GM19239 (cell line): ENCODE measurements at regions not wholly inside any gene's neighbourhood (a gene's known extent, or its start where the extent isn't known, plus 50 kb on each side); places are given as distances from the start of the nearest gene placed in this dataset.
A peak's percentile ranks its signal among the peaks of the same experiment; 100 is the strongest.

ENCODE experiments used
- DNase-seq: peaks from one replicate; pipeline ENCODE4 v3.0.0; 2011; ENCODE audit warnings: low spot score; ENCODE audit not compliant: insufficient read length
- FAIRE-seq: peaks from 2 replicates; lab custom pipeline; 2011; peaks lifted over from hg19 to GRCh38; lab: Jason Lieb, UNC

DNA sequence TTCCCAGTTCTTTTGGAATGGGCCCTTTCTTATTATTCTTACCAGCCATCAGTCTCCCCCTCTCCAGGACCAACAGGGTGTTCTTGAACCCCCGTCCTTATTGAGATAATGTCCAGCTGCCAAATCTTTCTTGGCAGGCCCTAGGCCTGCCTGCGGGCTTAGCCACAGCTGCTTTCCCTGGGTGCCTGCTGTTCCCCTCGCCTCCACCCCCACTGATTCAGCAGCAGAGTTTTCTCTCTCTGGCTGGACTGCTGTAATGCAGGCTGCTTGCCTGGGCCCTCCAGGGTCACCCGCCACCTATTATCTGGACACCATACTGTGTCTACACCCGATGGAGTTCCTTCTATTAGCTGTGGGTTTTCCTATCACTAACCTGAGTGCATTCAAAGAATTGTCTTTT is 395.4 kb upstream of the ATP5MC3 start:
- DNase-seq (no peak), FAIRE-seq (no peak)

DNA sequence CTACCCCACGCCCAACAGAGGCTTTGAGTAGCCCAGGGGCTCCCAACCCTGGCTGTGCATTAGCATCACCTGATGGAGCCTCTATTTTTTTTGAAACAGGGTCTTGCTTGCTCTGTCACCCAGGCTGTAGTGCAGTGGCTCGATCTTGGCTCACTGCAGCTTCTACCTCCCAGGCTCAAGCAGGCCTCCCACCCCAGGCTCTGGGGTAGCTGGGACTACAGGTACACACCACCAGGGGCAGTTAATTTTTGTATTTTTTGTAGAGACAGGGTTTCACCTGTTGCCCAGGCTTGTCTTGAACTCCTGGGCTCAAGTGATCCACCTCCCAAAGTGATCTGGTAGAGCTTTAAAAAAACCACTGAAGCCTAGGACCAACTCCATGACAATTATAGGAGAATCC is 394.8 kb upstream of the ATP5MC3 start:
- DNase-seq (no peak), FAIRE-seq (no peak)

DNA sequence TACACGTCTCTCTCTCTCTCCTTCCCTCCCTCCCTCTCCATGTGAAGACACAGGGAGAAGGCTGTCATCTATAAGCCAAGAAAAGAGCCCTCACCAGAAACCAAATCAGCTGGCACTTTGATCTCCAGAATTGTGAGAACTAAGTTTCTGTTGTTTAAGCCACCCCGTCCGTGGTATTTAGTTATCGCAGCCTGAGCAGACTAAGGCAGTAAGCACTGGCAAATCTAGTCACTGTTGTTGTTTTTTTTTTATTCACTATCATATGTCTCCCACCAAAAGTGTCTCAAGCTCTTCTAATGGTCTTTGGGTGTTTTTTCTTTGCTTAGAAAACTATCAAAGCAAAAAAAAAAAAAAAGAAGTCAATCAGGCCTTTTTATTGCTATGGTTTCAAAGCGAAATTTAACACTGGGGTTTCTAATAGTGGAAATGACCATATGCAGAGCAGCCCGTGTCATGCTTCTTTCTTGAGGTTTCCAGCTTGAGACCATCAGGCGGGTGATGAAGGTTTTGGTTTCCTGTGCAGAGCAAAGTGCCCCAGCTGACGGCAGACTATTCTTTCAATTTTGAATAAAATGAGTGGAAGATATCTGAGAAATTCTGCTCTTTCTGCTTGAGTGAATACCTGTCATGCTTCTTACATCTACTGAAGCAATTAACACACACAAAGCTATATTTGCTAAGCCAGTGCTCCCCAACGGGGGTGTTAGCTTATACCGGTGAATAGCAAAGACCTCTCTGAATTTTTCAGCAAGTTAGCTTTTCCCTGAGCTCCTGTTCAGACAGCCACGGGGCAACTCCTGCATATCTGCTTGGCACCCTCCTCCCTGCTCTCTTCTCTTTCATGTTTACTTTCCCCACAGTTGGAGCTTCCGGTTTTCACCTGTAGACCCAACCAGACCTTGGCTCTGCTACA is 394.1 kb upstream of the ATP5MC3 start:
- peak; percentile 17 for DNase-seq
- FAIRE-seq: peak; percentile 18

DNA sequence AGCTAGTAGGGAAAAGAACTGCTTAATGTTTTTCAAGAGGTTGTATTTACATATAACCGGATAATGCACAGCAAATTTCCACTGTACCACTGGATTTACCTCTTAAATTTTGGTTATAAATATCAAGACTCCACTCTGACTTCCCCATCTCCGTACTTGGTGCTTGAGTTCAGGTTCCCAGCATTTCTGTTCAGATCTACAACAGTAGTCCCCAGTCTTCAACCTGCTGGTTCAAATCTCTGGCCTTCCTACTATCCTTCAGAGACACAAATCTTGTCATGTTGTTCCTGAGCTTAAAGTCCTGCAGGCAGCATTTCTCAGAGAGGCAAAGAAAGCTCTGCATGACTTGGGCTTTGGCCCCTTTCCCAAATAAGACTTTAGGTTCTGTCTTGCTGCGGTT is 392.6 kb upstream of the ATP5MC3 start:
- FAIRE-seq: no peak
- no peak for DNase-seq

DNA sequence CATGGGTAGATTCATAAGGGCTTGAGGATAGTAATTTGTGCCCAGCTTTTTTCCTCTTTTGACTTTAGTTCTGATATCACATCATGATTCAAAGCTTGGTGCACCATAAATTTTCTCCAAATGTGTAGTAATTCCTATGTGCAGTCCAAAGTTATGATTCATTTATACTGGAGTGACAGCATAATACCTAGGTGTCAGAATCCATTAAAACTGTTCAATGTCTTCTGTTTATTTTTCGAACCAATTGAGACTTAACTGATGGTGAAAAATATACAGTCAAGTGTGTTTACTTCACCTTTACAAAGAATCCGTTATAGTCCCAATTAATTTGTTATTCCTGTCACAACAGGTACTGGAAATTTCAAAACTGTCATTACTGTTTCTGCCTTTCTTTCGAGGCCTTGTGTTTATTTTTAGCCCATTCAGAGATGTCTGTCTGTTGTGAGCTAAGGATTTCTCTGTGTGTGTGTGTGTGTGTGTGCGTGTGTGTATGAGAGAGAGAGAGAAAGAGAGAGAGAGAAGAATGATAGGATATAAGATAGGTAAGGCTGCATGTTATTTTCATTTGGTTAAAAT is 389.7 kb upstream of the ATP5MC3 start:
- no peak for FAIRE-seq
- no peak for DNase-seq

DNA sequence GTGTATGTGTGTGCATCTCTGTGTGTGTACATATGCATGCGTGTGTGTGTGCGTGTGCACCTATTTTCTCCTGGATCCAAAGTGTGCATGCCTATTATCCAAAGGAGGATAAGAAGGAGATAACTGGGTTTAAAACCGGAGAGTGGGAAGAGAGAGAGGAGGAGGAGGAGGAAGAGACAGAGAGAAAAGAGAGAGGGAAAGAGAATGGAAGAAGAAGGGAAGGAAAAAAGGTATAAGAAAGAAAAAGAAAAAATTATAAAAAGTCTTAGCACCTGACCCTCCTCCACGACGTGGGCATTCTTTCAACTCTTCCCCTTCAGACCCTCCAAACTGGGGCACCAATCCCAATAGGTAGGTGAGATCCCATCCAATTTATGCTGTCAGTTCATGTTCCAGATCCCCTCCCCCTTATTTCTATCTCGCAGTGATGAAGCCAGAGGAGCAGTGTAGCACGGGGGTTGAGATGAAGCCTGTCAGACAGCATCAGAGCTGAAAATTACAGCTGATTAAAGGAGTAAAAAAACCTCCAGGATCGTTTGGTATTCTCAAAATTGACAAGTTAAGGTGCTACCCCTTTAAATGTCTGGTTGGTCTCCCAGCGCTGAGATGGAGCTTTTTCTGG is 386.7 kb upstream of the ATP5MC3 start:
- no peak for DNase-seq
- FAIRE-seq: no peak

DNA sequence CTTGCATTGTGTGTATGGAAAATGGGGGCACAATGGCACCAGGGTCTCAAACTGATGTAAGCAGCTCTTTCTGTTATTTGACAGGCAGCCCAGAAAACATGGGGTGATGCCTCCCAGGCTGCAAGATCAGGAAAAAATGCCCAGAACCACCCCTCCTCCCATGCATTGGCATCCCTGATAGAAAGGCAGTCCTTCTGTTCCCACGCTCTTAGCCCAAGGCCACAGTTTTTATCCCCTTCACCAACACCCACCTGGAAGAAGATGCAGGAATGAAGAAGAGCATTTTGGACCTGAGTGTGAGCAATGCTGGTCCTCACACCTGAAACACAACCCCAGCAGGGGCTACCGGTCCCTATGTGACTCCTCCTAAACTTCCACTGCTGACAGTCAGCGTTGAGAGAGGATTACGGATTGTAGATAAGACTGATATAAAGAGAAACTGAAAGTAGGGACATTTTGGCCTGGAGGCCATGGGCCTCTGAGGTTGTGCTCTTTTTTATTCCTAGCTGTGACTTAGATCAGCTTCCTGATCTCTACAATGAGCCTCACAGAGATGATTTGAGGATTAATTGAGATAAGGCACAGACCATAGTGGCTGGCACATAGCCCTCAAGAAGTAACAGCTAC is 386.0 kb upstream of the ATP5MC3 start:
- FAIRE-seq (no peak), DNase-seq (no peak)

DNA sequence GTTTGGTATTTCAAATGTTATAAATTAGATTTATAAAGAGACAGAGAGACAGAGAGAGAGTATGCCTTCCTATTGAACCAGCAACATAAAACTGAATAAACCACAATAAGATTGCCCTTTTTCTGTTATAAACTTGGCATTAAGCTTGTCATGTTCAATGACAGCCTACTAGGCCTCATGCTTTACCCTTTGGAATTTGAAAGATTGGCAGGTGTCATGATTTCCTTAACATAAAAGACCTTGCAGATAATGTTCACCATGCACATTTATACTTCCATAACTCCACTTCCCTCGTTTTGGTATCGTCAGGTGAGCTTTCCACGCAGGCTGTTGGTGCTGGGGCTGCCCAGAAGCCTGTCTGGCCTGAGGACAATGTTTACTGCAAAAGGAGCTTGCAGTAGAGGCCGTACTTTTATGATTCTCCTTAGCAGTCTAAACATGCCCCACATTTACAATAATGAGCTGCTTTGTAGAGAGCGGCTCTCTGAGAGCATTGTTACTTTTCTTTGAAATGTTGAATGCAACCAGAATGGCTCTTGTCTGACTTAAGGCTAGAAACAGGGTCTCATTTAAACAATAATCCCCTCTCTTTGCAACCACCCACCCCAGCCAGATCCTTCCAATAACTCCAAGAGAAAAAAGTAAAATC is 379.1 kb upstream of the ATP5MC3 start:
- FAIRE-seq (no peak), DNase-seq (no peak)

DNA sequence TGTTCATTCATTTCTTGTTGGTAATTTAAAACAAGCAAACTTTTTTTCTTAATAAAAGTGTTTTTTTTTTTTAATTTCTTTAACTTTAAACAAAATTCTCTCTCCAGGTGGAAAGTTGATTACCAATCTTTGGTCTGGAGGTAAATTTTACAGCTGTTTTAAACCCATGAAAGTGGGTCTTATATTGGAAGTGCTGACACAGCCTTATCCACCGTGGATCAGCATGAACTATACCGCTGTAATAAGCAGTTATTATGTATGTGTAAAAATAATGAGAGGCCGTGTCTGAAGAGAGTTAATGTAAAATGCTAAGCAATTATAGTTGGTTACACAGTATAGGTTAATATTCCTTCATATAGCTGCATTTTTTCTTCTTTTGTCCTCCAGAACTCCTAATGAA is 378.1 kb upstream of the ATP5MC3 start:
- DNase-seq (no peak), FAIRE-seq (no peak)

DNA sequence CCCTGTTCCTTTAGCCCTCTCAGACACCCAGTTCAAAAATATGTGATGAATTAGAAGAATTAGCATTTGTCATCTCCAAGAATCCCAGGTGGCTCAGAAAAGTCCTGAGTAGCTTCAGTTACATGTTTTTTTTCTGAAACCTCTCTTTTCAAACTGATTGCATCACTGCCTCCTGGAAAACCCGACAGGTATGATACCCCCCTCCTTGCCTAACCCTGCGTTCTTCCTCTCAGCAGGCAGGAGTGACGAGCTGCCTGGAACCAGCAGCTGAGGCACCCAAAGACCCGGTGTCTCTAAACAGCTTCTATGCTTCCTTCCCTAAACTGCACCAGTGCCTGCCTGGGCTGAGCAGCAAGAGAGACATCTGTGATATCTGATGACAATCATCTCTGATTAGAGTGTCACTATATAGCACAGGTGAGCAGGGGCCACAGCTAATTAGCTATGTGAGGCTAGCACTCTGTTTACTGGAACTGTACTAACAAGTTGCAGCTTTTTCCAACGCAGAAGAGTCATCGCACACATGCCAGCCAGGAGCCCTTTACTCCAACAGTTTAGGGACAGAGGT is 376.4 kb upstream of the ATP5MC3 start:
- DNase-seq: no peak
- no peak for FAIRE-seq

DNA sequence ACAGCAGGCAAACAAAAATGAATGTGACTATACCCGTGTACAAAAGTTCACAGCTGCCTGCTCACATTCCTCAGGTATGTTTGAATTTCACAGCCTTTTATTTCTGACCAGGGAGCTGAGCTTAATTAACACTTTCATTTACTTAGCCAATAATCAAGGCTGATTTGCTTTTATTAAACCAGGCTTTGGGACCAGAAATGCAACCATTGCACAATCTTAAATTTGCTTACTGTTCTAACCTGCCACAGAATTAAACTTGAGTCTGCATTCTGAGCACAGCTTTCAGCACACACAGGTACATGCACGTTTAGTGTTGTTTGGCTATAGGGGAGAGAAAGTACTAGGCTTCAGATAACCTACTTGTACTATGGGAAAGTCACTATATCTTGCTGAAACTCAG is 372.4 kb upstream of the ATP5MC3 start:
- no peak for FAIRE-seq
- DNase-seq: no peak

DNA sequence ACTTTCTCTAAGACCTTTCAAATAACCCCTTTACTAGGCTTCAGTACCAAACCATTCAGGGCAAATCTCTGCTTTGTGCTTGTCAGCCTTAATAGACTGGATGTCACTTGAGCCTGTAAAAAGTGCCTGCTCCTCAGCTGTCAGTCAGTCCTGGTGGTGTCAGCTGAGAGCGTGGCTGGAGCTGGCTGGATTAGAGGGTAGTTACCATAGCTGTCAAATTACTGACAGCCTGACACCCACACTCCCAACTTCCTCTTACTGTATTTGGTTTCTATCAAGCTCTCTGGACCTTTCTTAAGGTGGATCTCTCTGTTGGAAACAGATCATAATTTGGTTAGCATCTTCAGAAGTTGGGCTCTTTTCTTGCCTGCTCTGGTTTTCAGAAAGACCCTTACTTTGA is 371.4 kb upstream of the ATP5MC3 start:
- FAIRE-seq: no peak

DNA sequence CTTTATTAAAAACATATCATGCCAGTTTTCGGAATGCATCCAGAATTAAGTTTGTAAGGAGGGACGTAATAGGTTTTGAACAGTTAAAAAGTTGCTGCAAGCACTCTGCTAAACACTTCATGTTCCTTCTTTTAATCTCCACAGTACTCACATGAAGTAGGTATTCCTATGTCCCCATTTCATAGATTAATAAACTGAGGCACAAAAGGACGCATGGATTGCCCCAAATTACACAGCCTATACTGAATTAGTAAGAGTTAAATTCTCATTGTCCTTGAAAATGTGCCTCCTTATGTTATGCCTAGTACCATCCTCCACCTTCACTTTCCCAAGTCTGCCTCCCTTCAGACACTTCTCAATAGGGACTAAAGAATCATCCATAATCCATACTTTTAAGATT is 358.9 kb upstream of the ATP5MC3 start:
- no peak for FAIRE-seq
- no peak for DNase-seq

More for the DNA sequence above, 371.4 kb upstream of the ATP5MC3 start:
- DNase-seq: no peak

DNA sequence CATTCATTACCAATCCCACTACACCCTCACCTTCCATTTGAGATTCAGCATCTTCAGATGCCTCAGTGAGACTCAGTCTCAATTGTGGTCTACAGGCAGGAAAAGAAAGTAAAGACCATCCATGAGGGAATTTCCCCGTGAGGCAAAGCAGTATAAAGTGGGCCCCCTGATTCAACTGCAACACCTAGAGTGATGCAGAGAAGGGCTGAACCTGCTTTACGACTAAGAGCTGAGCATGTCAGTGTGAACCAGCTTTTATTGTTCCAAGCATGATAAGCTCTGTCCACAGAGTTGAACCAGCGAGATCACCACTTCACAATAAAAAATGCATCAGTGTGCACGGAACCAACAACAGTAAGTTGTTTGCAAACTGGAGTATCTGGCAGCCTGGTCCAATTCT is 357.6 kb upstream of the ATP5MC3 start:
- DNase-seq (no peak), FAIRE-seq (no peak)

DNA sequence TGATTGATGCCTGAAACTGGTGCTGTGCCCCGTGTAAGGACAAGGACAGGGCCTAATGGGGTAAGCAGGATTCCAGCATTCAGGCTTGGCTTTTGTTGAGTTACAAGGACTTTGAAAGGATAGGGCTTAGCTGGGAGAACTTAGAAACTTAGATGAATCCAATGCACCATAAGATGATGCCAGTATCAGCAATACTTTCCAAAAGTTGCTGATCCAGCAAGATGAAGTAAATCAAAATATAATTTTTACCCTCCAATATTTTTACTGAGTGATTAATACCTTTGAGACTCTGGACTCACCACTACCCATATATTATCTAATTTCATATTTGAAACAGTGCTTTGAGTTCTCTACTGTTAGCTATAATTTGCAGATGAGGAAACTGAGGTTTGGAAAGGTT is 354.5 kb upstream of the ATP5MC3 start:
- no peak for DNase-seq

DNA sequence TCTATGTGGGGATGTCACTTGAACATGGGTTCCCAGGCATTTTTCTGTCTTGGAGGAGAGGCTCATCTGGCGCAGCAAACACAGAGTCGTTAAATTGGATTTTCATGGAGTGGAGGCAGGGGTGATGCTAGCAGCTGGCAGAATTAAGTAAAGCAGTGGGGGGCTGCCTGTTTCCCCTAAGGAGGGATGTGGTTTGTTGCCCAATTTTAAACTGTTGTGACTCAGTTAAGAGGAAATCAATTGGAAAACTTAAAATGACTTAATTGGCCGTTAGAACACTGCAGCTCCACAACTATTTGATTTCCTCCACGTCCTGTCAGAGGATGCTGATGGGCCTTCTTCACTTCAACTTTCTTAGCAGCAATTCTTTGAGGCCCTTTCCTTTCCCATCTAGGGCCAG is 354.1 kb upstream of the ATP5MC3 start:
- DNase-seq (no peak), FAIRE-seq (no peak)

More for the DNA sequence above, 354.5 kb upstream of the ATP5MC3 start:
- no peak for FAIRE-seq

DNA sequence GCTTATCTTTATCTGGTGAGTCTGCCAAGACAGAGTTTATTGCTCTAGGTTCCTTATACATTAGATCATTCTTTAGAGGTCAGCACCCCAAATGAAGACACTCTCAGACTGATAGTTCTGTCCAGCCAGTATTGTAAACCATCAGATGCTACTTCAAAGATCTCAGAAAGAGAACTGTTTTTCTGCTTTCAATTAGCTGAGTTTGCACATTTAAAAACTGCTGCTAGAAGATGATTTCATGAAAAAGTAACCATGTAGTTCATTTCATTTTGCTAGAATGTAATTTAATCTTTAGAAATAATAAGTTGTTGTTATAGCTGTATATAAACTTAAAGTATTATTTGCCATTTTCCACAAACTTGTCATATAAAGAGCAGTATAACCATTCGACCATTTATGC is 344.5 kb upstream of the ATP5MC3 start:
- no peak for DNase-seq
- FAIRE-seq: no peak

DNA sequence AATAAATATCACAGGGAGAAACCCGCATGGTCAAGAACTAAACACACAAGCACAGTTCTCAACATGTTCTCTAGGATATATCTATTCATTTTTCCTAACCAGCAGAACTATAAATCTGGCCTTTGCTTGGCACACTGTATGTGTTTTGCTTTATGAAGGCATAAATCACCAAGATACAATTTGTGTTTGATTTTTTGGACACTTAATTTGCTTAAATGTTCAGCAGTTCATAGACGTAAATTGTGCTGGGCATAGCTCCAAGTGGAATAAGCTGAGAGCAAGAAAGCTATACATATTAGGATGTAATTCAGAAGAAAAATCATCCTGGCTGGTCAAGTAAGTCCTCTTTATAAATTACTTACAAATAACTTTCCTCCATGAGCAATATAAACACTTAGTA is 341.5 kb upstream of the ATP5MC3 start:
- FAIRE-seq (no peak), DNase-seq (no peak)

DNA sequence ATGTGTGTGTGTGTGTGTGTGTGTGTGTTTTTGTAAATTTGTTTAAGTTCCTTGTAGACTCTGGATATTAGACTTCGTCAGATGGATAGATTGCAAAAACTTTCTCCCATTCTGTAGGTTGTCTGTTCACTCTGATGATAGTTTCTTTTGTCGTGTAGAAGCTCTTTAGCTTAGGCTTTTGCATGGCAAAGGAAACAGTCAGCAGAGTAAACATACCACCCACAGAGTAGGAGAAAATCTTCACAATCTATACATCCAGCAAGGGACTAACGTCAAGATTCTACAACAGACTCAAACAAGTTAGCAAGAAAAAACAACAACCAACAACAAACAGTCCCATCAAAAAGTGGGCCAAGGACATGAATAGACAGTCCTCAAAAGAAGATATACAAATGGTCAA is 336.7 kb upstream of the ATP5MC3 start:
- DNase-seq (no peak), FAIRE-seq (no peak)

DNA sequence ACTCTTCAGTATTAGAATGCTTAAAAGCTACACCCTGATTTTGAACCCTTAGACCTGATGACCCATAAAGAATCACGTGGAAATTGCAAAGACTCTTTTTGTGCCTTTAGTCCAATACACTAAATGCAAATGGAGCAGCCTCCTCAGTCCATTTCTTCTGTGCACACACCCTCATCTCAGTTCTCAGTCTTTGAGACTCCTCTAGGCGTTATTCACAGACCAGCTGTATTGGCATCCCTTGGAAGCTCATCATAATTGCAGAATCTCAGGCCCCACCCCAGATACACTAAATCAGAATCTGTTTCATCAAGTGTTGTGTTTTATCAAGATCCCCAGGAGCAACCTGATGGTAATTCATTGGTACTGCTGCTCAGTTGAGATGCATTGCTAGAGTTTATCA is 335.0 kb upstream of the ATP5MC3 start:
- FAIRE-seq: no peak

More for the DNA sequence above, 335.0 kb upstream of the ATP5MC3 start:
- no peak for DNase-seq
